Cerebellar cortex (tissue), 1 donor: ENCODE measurements at regions not wholly inside any gene's neighbourhood (a gene's known extent, or its start where the extent isn't known, plus 50 kb on each side); places are given as distances from the start of the nearest gene placed in this dataset.
A peak's percentile ranks its signal among the peaks of the same experiment; 100 is the strongest.
"Not testable (repeated sequence)": the region's sequence is repeated elsewhere in the genome, so short reads cannot be mapped to it uniquely, and the experiment has no call there.

ENCODE experiments used
- DNase-seq: peaks from one replicate; pipeline ENCODE4 v3.0.0-alpha.2; 2015; ENCODE audit warnings: low spot score

- DNase-seq: no peak
Observed at GRCh38 chr6:3962291-3963280, 113.4 kb downstream of the FAM50B start.

DNA sequence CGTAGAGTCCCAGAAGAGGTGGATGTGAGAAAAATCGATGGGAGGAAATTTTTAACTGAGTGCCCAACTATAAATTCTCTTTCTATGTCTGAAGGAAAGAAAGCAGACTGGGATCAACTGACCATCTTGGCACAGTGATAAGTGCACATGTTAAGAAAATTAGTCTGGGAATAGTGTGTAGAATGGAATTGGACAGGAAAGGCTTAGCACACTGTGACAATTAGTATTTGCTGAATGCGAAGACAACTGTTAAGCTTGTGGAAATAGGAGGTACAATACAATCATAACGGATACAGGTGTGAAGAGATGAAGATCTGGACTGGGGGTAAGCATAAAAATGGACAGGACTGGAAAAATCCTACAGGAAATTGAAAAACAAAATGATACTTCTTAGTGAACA, 114.3 kb downstream of the FAM50B start:
- DNase-seq: no peak

GRCh38 chr6:3965071-3965718, 113.7 kb downstream of the FAM217A start:
- DNase-seq: no peak

DNA sequence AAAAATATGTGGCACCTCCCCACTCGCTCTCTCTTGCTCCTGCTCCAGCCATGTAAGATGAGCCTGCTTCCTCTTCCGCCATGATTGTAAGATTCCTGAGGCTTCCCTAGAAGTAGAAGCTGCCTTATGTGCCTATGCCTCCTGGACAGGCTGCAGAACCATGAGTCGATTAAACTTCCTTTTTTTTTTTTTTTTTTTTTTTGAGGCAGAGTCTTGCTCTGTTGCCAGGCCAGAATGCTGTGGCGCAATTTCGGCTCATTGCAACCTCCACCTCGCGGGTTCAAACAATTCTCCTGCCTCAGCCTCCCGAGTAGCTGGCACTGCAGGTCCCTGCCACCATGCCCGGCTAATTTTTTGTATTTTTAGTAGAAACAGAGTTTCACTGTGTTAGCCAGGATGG, 112.5 kb downstream of the FAM217A start:
- DNase-seq: no peak

DNA sequence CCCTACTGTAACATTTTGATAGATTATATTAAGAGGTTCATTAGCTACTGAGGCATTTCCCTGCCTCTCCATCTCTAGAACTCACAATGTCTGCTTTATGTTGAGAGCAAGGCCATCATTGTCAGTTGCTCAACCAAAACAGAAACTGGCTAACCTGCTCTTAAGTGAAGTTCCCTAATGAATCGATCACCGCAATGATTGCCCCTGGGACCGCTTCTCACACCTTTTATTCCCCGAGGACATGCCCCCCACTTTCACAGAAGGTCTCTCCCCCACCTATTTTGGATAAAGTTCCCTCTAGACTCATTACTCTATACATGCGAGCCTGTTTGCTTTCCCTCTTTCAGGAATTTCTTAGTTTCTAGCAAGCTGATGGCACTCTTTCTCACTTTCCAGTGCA, 108.8 kb downstream of the FAM217A start:
- DNase-seq: no peak

GRCh38 chr6:3973152-3973551, 105.8 kb downstream of the FAM217A start:
- DNase-seq: not testable (repeated sequence)

DNA sequence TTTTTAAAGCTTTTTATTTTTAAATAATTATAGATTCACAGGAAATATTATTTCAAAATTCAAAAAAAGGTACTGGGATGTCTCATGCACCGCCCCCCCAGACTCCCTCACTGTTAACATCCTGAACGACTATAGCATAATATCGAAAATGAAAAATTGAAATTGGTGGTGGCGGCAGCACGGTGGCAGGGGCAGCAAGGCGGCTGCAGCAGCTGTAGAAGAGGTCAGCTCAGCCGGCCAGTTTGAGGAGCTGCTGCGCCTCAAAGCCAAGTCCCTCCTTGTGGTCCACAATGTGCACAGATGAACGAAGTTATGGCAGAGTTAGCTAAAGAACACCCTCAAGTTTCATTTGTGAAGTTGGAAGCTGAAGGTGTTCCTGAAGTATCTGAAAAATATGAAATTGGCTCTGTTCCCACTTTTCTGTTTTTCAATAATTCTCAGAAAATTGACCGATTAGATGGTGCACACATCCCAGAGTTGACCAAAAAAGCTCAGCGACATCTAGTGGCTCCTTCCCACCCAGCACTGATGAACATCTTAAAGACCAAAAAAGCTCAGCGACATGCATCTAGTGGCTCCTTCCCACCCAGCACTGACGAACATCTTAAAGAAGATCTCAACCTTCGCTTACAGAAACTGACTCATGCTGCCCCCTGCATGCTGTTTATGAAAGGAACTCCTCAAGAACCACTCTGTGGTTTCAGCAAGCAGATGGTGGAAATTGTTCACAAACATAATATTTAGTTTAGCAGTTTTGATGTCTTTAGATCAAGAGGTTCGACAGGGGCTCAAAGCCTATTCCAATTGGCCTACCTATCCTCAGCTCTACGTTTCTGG, 100.8 kb downstream of the FAM217A start:
- peak; percentile 59 for DNase-seq

DNA sequence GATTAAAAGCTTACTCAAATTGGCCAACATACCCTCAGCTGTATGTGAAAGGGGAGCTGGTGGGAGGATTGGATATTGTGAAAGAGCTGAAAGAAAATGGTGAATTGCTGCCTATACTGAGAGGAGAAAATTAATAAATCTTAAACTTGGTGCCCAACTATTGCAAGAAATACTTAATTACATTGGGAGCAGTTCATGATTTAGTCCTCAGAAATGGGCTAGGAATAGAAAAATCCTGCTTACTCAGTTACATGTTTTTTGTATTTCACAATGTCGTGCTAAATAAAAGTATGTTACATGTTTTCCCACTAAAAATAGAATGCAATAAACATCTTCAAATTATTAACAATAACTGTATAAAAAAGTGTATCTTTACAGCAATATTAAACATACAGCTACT, 100.0 kb downstream of the FAM217A start:
- DNase-seq: not testable (repeated sequence)

- DNase-seq: no peak
Observed at GRCh38 chr6:3981917-3982316, 97.0 kb downstream of the FAM217A start.

GRCh38 chr6:3983778-3984177, 95.2 kb downstream of the FAM217A start:
- DNase-seq: no peak

DNA sequence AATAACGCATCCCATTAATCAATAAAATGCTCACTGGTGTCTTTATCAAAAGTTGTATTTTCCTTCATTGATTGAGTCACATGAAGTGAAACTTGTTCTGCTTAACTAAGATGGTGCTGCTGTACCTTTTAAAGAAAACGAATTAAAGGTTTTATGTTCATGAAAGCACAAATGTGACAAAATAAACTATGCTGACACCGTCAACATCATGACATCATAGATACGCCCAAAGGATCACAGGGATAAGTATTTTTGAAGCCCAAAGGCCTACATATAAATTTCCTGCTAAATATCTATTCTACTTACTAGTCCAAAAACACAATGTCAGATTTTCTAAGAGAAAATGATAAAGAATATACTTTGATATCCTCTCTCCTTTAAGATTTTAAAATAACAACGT, 94.4 kb downstream of the FAM217A start:
- DNase-seq: no peak

GRCh38 chr6:3986241-3986640, 92.7 kb downstream of the FAM217A start:
- no peak for DNase-seq

GRCh38 chr6:3987053-3987452, 91.9 kb downstream of the FAM217A start:
- DNase-seq: no peak

- DNase-seq: no peak
Observed at GRCh38 chr6:3987576-3987975, 91.4 kb downstream of the FAM217A start.

- peak; percentile 85 for DNase-seq
Observed at GRCh38 chr6:3990692-3991491, 88.0 kb downstream of the FAM217A start.

DNA sequence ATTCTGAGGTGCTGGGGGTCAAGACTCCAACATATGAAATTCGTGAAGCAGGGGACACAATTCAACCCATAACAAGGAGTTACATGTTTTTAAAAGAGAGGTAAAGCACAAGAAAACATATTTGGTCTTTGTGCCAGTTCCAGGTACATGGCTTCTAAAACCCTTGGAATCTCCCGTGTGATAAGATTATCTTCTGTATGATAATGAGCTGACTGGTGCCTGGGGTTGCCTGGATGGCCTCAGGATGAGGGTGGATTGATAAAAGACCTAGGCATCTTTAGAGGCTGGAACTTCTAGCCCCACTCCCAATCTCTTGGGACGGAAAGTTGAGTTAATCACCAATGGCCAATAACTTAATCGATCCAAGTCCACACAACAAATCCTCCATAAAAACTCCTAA, 87.0 kb downstream of the FAM217A start:
- DNase-seq: no peak

GRCh38 chr6:3996349-3996748, 82.6 kb downstream of the FAM217A start:
- DNase-seq: no peak

GRCh38 chr6:3997177-3997770, 81.7 kb downstream of the FAM217A start:
- no peak for DNase-seq

- no peak for DNase-seq
Observed at GRCh38 chr6:3999800-4000661, 78.9 kb downstream of the FAM217A start.

DNA sequence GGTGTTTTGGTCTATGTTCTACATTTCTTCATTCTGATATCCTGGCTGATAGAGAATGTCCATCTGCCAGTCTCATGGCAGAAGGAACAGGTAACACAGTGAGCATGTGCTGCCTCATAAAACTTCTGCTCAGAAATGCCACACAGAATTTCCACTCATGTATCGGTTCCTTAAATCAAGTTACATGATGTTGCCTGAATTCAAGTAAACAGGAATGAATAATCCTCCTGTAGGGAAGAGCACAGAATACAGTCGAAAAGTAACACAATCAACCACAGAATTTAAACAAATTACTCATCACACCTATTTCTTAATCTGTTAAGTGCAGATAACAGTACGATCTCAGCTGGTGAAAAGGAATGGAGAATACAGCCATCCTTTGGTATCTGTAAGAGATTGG, 74.7 kb downstream of the FAM217A start:
- no peak for DNase-seq
